HG03354 (cell line): ENCODE measurements at regions not wholly inside any gene's neighbourhood (a gene's known extent, or its start where the extent isn't known, plus 50 kb on each side); places are given as distances from the start of the nearest gene placed in this dataset.
"Not testable (repeated sequence)": the region's sequence is repeated elsewhere in the genome, so short reads cannot be mapped to it uniquely, and the experiment has no call there.

ENCODE experiments used
- ATAC-seq: cut with Tn5 transposase; IDR thresholded peaks from one replicate; pipeline ENCODE4 v1.9.1; 2021; ENCODE audit warnings: mild to moderate bottlenecking; ENCODE audit not compliant: unreplicated experiment, poor library complexity, severe bottlenecking

- no peak for ATAC-seq
Measured at GRCh38 chr12:82300611-82301010, 57.6 kb downstream of the CCDC59 start.

DNA sequence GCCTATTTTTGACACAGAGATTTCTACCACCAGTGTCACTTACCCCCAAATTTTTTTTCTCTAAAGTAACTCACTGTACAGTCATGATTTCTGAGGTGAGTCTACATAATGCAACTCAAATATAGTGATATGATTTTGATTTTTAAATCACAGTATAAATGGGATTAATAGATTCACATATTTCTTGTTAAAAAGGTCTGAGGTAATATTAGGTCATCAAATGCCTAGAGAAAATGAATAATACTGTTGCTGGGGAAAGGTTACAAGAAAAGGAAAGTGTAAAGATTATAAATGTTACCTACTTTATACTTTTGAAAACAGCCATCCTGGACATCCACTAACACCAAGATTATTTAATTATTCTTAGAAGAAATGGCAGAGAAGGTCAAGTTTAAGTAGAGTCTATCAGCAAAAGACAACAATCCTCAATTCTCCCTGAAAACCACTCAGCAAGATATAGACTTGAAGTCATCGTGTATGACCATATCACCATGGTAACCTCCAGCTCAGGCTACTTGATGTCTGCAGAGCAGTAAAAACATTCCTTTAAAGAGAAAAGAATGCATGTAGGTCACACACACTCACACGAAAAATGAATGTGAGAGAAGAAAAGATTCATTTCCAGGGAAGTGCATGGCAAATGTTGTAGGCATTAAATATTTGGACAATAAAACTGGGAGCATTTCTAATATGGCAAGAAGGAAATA, 58.7 kb downstream of the CCDC59 start:
- ATAC-seq, result no peak

- no peak for ATAC-seq
Measured at GRCh38 chr12:82290415-82290814, 67.8 kb downstream of the CCDC59 start.

DNA sequence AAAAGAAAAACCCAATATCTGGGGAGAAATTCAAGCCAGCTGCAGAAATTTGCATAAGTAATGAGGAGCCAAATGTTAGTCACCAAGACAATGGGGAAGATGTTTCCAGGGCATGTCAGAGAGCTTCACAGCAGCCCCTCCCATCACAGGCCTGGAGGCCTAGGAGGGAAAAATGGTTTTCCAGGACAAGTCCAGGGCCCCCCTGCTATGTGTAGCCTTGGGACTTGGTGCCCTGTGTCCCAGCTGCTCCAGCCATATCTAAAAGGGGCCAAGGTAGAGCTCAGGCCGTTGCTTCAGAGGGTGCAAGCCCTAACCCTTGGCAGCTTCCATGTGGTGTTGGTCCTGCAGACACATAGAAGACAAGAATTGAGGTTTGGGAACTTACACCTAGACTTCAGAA, 76.9 kb downstream of the CCDC59 start:
- ATAC-seq, result not testable (repeated sequence)

DNA sequence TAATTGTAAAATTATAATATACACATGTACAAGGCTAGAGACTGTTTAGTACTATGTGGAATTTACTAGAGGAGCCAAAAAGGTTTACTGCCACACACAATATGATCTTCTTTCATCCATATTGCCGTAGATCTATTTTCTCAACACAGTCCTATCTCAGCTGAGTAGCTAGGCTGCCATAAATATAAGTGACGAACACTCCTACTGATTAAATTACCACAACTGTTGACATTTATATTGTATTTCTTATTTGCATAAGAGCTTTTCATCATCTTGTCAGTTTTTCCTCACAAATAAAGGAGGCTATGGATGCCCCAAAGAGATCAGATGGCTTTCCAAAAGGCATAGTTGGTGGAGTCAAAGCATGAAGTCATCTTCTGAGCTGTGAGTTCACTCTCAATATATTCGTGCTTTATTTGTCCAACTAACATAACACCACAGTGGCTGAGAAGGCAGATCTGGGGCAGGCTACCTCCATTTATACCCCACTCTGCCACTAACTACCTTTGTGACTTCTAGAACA, 78.6 kb downstream of the CCDC59 start:
- ATAC-seq, result no peak

GRCh38 chr12:82277582-82277981, 80.6 kb downstream of the CCDC59 start:
- ATAC-seq, result no peak

- ATAC-seq, result no peak
Measured at GRCh38 chr12:82242729-82243128, 115.5 kb downstream of the CCDC59 start.

DNA sequence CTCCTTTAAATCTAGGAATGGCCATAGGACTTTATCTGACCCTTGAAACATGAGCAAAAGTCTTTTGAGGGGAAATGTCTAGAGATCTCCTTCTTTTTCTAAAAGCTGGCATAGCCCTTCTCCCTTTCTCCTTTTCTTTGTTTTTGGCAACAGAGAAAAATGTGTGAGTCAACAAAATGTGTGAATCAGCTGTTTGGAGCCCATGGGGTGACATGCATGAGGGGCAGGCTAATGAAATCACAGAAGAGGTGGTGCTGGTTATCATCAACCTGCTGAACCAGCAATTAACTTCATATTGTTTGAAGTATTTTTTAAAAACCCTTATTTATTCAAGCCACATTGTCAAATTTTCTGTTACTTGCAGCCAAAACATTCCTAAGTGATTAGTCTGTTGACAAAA, 132.3 kb downstream of the CCDC59 start:
- ATAC-seq, result no peak

- no peak for ATAC-seq
Measured at GRCh38 chr12:82223426-82223825, 134.8 kb downstream of the CCDC59 start.

- ATAC-seq, result no peak
Measured at GRCh38 chr12:82216475-82216874, 141.7 kb downstream of the CCDC59 start.

- no peak for ATAC-seq
Measured at GRCh38 chr12:82213761-82214160, 144.4 kb downstream of the CCDC59 start.

DNA sequence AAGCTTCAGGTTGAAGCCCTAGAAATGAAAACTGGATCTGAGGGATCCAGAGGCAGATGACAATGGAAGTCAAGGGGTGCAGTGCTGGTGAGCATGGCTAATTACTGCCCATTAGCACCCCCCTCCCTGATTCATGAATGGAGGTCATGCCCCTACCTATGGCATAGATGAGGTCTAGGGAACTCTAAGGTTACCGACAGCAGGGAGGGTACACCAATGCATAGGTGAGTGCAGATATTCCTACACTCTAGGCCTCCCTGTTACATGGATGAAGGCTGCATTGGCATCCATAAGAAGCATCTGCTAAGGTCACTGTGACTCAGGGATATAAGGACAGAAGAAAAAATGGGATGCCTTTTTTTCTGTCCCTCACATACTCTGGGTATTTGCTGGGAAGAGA, 147.3 kb downstream of the CCDC59 start:
- ATAC-seq, result no peak

- no peak for ATAC-seq
Measured at GRCh38 chr12:82209533-82209932, 148.7 kb downstream of the CCDC59 start.

GRCh38 chr12:82207556-82207955, 150.6 kb downstream of the CCDC59 start:
- no peak for ATAC-seq

DNA sequence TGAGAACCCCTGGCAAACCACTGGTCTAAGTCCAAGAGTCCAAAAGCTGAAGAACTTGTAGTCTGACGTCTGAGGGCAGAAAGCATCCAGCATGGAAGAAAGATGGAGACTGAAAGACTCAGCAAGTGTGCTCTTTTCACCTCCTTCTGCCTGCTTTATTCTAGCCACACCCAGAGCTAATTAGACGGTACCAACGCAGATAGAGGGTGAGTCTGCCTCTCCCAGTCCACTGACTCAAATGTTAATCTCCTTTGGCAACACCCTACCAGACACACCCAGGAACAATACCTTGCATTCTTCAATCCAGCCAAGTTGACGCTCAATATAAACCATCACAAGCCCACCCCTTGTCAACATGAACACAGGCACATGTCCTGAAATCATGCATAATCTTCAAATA, 155.1 kb downstream of the CCDC59 start:
- no peak for ATAC-seq

DNA sequence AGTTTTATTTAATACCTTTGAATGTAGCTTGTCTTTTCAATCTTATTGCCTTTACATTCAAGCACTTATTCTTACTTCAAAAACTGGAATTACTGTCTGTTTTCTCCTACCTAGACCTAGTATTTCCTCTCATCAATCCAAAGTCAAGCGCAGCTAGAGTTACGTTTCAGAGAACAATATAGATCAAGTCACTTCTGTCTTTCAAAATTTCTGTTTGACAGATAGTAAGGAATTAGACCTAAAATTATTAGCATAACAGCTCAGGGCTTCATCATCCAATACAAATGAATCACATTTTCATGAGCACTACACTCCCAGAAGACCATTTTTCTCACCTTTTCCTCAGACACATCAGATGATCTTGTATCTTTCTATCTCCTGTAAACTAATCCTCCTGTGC, 170.6 kb downstream of the CCDC59 start:
- no peak for ATAC-seq

DNA sequence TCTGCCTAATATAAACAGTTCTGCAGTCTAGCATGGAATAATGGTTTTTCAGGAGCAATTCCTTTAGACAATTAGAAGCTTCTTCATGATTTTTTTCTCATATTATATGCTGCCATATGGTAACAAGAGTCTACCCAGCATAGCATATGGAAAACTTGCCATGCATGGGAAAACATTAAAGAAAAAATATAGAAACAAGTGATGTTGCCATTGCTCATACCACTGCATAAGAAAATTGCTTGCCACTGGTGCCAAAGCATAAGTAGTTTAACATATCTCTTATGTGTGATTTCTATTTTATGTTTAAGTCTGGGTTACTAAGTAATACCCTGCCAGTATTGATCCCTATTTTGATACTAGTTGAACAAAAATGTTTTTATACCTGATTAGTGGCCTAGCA, 171.2 kb downstream of the CCDC59 start:
- no peak for ATAC-seq

- ATAC-seq, result no peak
Measured at GRCh38 chr12:82186282-82186681, 171.9 kb downstream of the CCDC59 start.

DNA sequence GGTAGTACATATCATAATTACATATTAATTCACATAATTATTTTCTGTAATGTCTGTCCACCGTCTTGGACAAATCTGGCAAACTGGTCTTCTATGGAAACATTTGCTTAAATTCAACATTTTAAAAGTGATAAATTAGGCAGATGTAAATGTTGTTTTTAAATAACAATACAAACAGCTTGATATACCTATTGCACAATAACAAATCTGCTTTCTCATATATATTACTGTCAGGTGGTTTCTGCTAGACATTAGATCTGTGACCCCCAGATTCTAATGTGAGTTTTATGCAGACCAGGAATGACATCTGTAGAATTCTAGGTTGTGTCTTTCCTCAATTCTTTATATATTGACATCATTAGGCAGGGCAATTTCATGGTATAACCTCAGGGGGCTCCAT, 173.3 kb downstream of the CCDC59 start:
- no peak for ATAC-seq

GRCh38 chr12:82182601-82183190, 175.5 kb downstream of the CCDC59 start:
- ATAC-seq, result no peak

DNA sequence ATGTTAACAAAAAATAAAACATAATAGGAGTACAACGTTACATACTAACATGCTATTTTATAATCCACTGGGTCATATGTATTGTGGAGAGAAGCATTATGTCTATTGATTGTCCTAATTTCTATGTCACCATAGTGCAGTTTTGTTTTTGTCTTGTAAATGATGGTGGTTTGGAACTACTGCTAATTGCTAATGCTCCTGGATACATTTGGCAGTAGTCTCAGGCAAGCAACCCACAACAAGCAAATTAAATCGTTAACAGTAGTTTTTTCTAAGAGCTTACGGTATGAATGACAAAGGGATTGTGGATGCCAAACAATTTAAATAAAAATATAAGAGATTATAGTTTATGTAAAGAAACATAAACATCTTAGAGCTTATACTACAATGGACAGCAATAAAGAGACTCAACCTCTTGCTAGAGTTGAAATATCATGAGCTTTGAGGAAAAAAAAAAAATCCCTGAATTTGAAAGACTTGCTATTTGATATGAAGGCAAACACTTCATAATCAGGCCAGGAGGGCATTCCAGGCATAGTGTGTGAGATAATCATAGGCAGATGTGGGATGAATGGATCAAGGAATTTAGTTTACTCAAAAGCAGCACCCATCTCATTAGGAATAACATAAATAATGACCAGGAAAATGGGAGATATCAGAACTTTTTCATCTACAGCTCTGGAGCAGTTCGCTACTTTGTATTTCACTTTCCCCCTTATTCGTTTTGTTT, 181.3 kb downstream of the CCDC59 start:
- ATAC-seq, result no peak
